ENCODE measurements at regions not wholly inside any gene's neighbourhood (a gene's known extent, or its start where the extent isn't known, plus 50 kb on each side); places are given as distances from the start of the nearest gene placed in this dataset.

GRCh38 chr2:21279525-21279924 lies 155.8 kb downstream of the TDRD15 start:
- in situ Hi-C loops (cut with MboI; ENCODE audit: low sequenced_read_pairs), result no loop called here

GRCh38 chr2:21280793-21281192 lies 157.0 kb downstream of the TDRD15 start:
- in situ Hi-C loops (cut with MboI; ENCODE audit: low sequenced_read_pairs), result no loop called here

GRCh38 chr2:21281384-21281783 lies 157.6 kb downstream of the TDRD15 start:
- in situ Hi-C loops (cut with MboI; ENCODE audit: low sequenced_read_pairs), result no loop called here

GRCh38 chr2:21281791-21282514 lies 158.2 kb downstream of the TDRD15 start:
- in situ Hi-C loops (cut with MboI; ENCODE audit: low sequenced_read_pairs), result no loop called here

- in situ Hi-C loops (cut with MboI; ENCODE audit: low sequenced_read_pairs), result no loop called here
Measured at GRCh38 chr2:21282515-21282898, 158.7 kb downstream of the TDRD15 start.

GRCh38 chr2:21288299-21288698 lies 164.5 kb downstream of the TDRD15 start:
- in situ Hi-C loops (cut with MboI; ENCODE audit: low sequenced_read_pairs), result no loop called here

GRCh38 chr2:21288739-21289520 lies 165.2 kb downstream of the TDRD15 start:
- in situ Hi-C loops (cut with MboI; ENCODE audit: low sequenced_read_pairs), result no loop called here

- in situ Hi-C loops (cut with MboI; ENCODE audit: low sequenced_read_pairs), result no loop called here
Measured at GRCh38 chr2:21289551-21289950, 165.8 kb downstream of the TDRD15 start.

- in situ Hi-C loops (cut with MboI; ENCODE audit: low sequenced_read_pairs), result no loop called here
Measured at GRCh38 chr2:21289989-21290388, 166.2 kb downstream of the TDRD15 start.

- in situ Hi-C loops (cut with MboI; ENCODE audit: low sequenced_read_pairs), result no loop called here
Measured at GRCh38 chr2:21291426-21291825, 167.7 kb downstream of the TDRD15 start.

GRCh38 chr2:21294446-21294845 lies 170.7 kb downstream of the TDRD15 start:
- in situ Hi-C loops (cut with MboI; ENCODE audit: low sequenced_read_pairs), result no loop called here

GRCh38 chr2:21299411-21299810 lies 175.6 kb downstream of the TDRD15 start:
- in situ Hi-C loops (cut with MboI; ENCODE audit: low sequenced_read_pairs), result no loop called here

GRCh38 chr2:21301871-21302455 lies 178.2 kb downstream of the TDRD15 start:
- in situ Hi-C loops (cut with MboI; ENCODE audit: low sequenced_read_pairs), result loop anchor here (25.0 kb wide), 2 partner anchors 115 to 265 kb away; partner anchors contain the start of gene APOB

GRCh38 chr2:21303876-21304275 lies 180.1 kb downstream of the TDRD15 start:
- in situ Hi-C loops (cut with MboI; ENCODE audit: low sequenced_read_pairs), result loop anchor here (25.0 kb wide), 2 partner anchors 117 to 267 kb away; partner anchors contain the start of gene APOB

GRCh38 chr2:21305581-21305980 lies 181.8 kb downstream of the TDRD15 start:
- in situ Hi-C loops (cut with MboI; ENCODE audit: low sequenced_read_pairs), result loop anchor here (25.0 kb wide), 2 partner anchors 118 to 268 kb away; partner anchors contain the start of gene APOB

- in situ Hi-C loops (cut with MboI; ENCODE audit: low sequenced_read_pairs), result loop anchor here (25.0 kb wide), 2 partner anchors 119 to 269 kb away; partner anchors contain the start of gene APOB
Measured at GRCh38 chr2:21306235-21306634, 182.5 kb downstream of the TDRD15 start.

GRCh38 chr2:21307037-21307436 lies 183.3 kb downstream of the TDRD15 start:
- in situ Hi-C loops (cut with MboI; ENCODE audit: low sequenced_read_pairs), result loop anchor here (25.0 kb wide), 2 partner anchors 120 to 270 kb away; partner anchors contain the start of gene APOB

- in situ Hi-C loops (cut with MboI; ENCODE audit: low sequenced_read_pairs), result loop anchor here (25.0 kb wide), 2 partner anchors 123 to 273 kb away; partner anchors contain the start of gene APOB
Measured at GRCh38 chr2:21310493-21310892, 186.7 kb downstream of the TDRD15 start.

GRCh38 chr2:21314322-21314835 lies 190.6 kb downstream of the TDRD15 start:
- in situ Hi-C loops (cut with MboI; ENCODE audit: low sequenced_read_pairs), result loop anchor here (25.0 kb wide), 2 partner anchors 127 to 277 kb away; partner anchors contain the start of gene APOB

GRCh38 chr2:21317131-21317530 lies 193.4 kb downstream of the TDRD15 start:
- in situ Hi-C loops (cut with MboI; ENCODE audit: low sequenced_read_pairs), result loop anchor here (25.0 kb wide), 2 partner anchors 130 to 280 kb away; partner anchors contain the start of gene APOB

GRCh38 chr2:21318263-21318662 lies 194.5 kb downstream of the TDRD15 start:
- in situ Hi-C loops (cut with MboI; ENCODE audit: low sequenced_read_pairs), result loop anchor here (25.0 kb wide), 2 partner anchors 131 to 281 kb away; partner anchors contain the start of gene APOB

Measured in HL-60/S4 treated with phorbol 12-myristate 13-acetate at 8.2 ng/mL for 4 days and 3 days (cell line).